Erythroblast (primary cell): ENCODE measurements at regions not wholly inside any gene's neighbourhood (a gene's known extent, or its start where the extent isn't known, plus 50 kb on each side); places are given as distances from the start of the nearest gene placed in this dataset.

Source experiments
- GATA1 ChIP-seq: IDR thresholded peaks from 2 replicates; pipeline ENCODE4 v1.6.1; 2011; ENCODE audit warnings: low read depth, mild to moderate bottlenecking, control low read depth, low read length, moderate library complexity
- POLR2A ChIP-seq: IDR thresholded peaks from 2 replicates; pipeline ENCODE4 v1.6.1; 2011; ENCODE audit warnings: mild to moderate bottlenecking, low read length

DNA sequence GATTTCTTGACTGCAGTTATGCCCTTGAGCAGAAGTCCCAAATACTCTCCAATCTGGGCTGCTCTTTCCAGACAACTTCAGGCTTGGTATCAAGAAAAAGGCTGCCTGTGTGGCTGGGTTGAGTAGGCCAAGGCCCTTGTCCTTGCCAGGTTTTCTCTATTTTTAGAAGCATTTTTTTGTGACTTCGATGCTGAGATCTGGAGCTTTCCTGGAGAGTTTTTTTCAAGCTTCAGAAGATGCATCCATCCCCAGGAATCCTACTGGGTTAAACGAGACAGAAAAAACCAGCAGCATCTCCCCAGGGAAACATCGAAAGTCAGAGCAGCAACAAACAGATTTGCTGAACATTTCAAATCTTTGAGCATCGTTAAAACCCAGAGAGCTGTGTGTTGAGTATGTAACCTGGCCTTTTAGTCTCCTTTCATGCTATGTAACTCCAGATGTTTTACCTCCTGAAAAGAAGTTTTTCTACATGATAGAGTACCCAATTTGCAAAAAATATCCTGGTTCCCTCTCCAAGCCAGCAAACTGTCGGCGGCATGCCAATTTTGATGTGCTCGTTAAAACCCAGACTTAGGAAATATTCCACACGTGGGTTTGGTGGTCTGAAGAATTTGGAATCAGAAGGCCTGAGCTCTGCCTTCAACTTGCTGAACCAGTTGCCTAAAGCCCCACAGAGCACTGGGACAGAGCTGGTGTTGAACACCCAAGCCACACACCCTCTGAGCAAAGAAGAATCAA, 98.1 kb upstream of the ALDH1B1 start:
- TF ChIP-seq POLR2A, result no peak
- no peak for TF ChIP-seq GATA1
